IPS-NIHi7 (cell line): ENCODE measurements at regions not wholly inside any gene's neighbourhood (a gene's known extent, or its start where the extent isn't known, plus 50 kb on each side); places are given as distances from the start of the nearest gene placed in this dataset.
"Not testable (repeated sequence)": the region's sequence is repeated elsewhere in the genome, so short reads cannot be mapped to it uniquely, and the experiment has no call there.

Source experiments
- DNase-seq: peaks from one replicate; pipeline ENCODE4 v3.0.0; 2012; ENCODE audit warnings: mixed read lengths; ENCODE audit errors: extremely low spot score

- DNase-seq = no peak
These were observed 1984.7 kb upstream of the RAG2 start for GRCh38 chr11:38582756-38583155.

GRCh38 chr11:38582151-38582550 lies 1984.1 kb upstream of the RAG2 start:
- DNase-seq = no peak

GRCh38 chr11:38577769-38578168 lies 1979.7 kb upstream of the RAG2 start:
- DNase-seq = no peak

- DNase-seq = no peak
These were observed 1964.5 kb upstream of the RAG2 start for GRCh38 chr11:38562562-38562961.

- no peak for DNase-seq
These were observed 1955.1 kb upstream of the RAG2 start for GRCh38 chr11:38553148-38553547.

GRCh38 chr11:38547462-38547861 lies 1949.4 kb upstream of the RAG2 start:
- no peak for DNase-seq

GRCh38 chr11:38543986-38544385 lies 1946.0 kb upstream of the RAG2 start:
- no peak for DNase-seq

- DNase-seq = no peak
These were observed 1945.3 kb upstream of the RAG2 start for GRCh38 chr11:38543311-38543710.

GRCh38 chr11:38538866-38539680 lies 1941.0 kb upstream of the RAG2 start:
- DNase-seq = no peak

- no peak for DNase-seq
These were observed 1932.2 kb upstream of the RAG2 start for GRCh38 chr11:38530226-38530625.

- DNase-seq = no peak
These were observed 1926.9 kb upstream of the RAG2 start for GRCh38 chr11:38524945-38525344.

- no peak for DNase-seq
These were observed 1920.0 kb upstream of the RAG2 start for GRCh38 chr11:38517991-38518390.

- DNase-seq = not testable (repeated sequence)
These were observed 1914.8 kb upstream of the RAG2 start for GRCh38 chr11:38512830-38513229.

GRCh38 chr11:38510041-38510440 lies 1912.0 kb upstream of the RAG2 start:
- DNase-seq = no peak

- no peak for DNase-seq
These were observed 1905.8 kb upstream of the RAG2 start for GRCh38 chr11:38503876-38504275.

- no peak for DNase-seq
These were observed 1900.7 kb upstream of the RAG2 start for GRCh38 chr11:38498721-38499120.

- DNase-seq = no peak
These were observed 1894.0 kb upstream of the RAG2 start for GRCh38 chr11:38491986-38492385.

GRCh38 chr11:38481391-38481790 lies 1883.4 kb upstream of the RAG2 start:
- no peak for DNase-seq

- no peak for DNase-seq
These were observed 1879.0 kb upstream of the RAG2 start for GRCh38 chr11:38476808-38477575.

- no peak for DNase-seq
These were observed 1863.7 kb upstream of the RAG2 start for GRCh38 chr11:38461751-38462150.

GRCh38 chr11:38460896-38461295 lies 1862.9 kb upstream of the RAG2 start:
- DNase-seq = no peak

GRCh38 chr11:38460429-38460828 lies 1862.4 kb upstream of the RAG2 start:
- DNase-seq = no peak

GRCh38 chr11:38456371-38456770 lies 1858.3 kb upstream of the RAG2 start:
- DNase-seq = no peak
